Astrocyte of the cerebellum (primary cell): ENCODE measurements at regions not wholly inside any gene's neighbourhood (a gene's known extent, or its start where the extent isn't known, plus 50 kb on each side); places are given as distances from the start of the nearest gene placed in this dataset.

ENCODE experiments used
- DNase-seq: peaks from one replicate; pipeline ENCODE4 v3.0.0-alpha.2; 2011; ENCODE audit warnings: low read depth
- H3K4me3 ChIP-seq: 2 replicates; pipeline ENCODE4 v1.5.1; 2011; ENCODE audit warnings: mild to moderate bottlenecking, low read depth, low read length, moderate library complexity
- in situ Hi-C: cut with HindIII; loops from 2 replicates; pipeline ENCODE4 v1.10.0; 2017; ENCODE audit warnings: low sequenced_read_pairs
- TF ChIP-seq, protein P1 (sequence below): IDR thresholded peaks from 2 replicates; pipeline ENCODE4 v1.5.1; 2012; ENCODE audit warnings: low read length, low read depth, moderate library complexity, mild to moderate bottlenecking; ENCODE audit errors: missing control alignments

- TF ChIP-seq, protein P1, sequence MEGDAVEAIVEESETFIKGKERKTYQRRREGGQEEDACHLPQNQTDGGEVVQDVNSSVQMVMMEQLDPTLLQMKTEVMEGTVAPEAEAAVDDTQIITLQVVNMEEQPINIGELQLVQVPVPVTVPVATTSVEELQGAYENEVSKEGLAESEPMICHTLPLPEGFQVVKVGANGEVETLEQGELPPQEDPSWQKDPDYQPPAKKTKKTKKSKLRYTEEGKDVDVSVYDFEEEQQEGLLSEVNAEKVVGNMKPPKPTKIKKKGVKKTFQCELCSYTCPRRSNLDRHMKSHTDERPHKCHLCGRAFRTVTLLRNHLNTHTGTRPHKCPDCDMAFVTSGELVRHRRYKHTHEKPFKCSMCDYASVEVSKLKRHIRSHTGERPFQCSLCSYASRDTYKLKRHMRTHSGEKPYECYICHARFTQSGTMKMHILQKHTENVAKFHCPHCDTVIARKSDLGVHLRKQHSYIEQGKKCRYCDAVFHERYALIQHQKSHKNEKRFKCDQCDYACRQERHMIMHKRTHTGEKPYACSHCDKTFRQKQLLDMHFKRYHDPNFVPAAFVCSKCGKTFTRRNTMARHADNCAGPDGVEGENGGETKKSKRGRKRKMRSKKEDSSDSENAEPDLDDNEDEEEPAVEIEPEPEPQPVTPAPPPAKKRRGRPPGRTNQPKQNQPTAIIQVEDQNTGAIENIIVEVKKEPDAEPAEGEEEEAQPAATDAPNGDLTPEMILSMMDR = no peak
- in situ Hi-C loops = no loop called here
- H3K4me3 ChIP-seq = no peak overlapping the region
- DNase-seq = no peak
Measured at GRCh38 chr18:33901894-33902512, 322.7 kb downstream of the NOL4 start.

GRCh38 chr18:33900638-33901037 is 322.6 kb downstream of the ASXL3 start:
- TF ChIP-seq, protein P1 = no peak
- H3K4me3 ChIP-seq = no peak overlapping the region
- in situ Hi-C loops = no loop called here
- DNase-seq = no peak

DNA sequence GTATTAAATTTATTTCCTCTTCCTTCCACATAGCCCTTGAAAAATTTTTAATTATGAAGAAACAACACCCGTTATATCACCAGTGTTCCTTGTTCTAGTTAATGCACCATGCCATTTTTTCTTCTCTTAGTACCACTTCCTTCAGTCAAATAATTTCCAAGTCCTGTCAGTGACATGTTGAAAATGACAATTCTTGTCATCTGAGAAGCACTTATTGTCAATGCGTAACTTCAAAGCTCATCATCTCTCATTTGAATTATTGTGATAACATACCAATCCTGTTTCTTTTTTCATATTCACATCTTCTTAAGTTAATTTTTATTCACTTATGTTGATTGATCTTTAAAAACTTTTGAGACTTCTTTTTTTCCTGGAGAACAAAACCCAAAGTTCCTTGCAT is 320.4 kb downstream of the ASXL3 start:
- H3K4me3 ChIP-seq = no peak overlapping the region
- in situ Hi-C loops = no loop called here
- no peak for DNase-seq
- TF ChIP-seq, protein P1 = no peak

DNA sequence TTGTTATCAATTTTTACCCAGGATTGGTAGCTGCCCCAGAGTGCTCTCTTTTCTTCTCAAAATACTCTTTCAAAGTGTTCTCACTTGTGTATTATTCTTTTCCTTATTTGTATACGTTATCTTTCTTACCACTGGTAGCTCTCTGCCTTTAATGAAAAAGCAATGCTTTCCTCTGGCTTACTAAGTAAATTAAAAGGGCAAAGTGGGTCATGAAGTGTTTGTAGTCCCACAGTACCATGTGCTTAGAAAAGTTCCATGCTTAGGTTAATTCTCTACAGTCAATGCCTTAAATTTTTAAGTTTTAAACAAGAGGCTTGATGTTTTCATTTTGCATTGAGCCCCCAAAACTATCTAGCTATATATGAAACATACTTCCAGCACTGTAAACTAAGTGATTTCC is 300.2 kb downstream of the ASXL3 start:
- H3K4me3 ChIP-seq = no peak overlapping the region
- in situ Hi-C loops = no loop called here
- TF ChIP-seq, protein P1 = no peak
- no peak for DNase-seq

DNA sequence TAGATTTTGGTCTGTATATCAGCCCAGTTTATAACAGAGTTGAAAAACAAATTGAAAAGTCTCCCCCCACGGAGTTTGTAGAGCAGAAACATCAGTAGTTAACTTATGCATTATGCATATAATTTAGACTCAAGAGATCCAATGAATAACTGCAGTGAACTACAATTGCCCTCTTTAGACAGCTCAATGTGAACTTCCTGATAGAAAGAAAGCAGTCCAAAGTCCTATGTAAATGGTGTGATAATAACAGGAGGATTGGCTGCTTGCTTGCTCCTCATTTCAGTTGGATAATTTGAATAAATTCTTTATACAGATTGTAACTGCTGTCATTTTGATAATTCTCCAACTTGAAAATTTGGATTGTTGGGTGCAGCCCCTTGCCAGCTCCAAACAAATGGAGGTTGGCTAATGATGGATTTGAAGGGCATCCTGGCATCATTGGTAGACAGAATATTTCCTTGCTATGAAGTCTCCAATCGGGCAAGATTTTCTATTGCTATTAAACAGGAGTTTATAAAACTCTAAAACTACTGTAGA is 297.1 kb downstream of the ASXL3 start:
- in situ Hi-C loops = no loop called here
- TF ChIP-seq, protein P1 = no peak
- no peak overlapping the region for H3K4me3 ChIP-seq
- no peak for DNase-seq

- TF ChIP-seq, protein P1 = no peak
- in situ Hi-C loops = no loop called here
- H3K4me3 ChIP-seq = no peak overlapping the region
- DNase-seq = no peak
Measured at GRCh38 chr18:33873112-33873511, 295.1 kb downstream of the ASXL3 start.
